IMR-90 (cell line): ENCODE measurements at regions not wholly inside any gene's neighbourhood (a gene's known extent, or its start where the extent isn't known, plus 50 kb on each side); places are given as distances from the start of the nearest gene placed in this dataset.

Source experiments
- ATAC-seq: fragments of 200-7000 bp; cut with Tn5 transposase; 2 replicates; pipeline ENCODE4 v1.9.1; 2020; ENCODE audit warnings: low read depth, mild to moderate bottlenecking, moderate library complexity
- BruUV-seq: library from RNA; stranded (reverse); fragments of 400-500 nt; replicated peaks from 2 replicates; lab custom pipeline; 2021; lab: Mats Ljungman, UMichigan
- CTCF ChIA-PET: fragments of 300-600 bp; formaldehyde crosslinking; extraction: SDS; loops from one replicate; lab custom pipeline; 2021; ENCODE audit warnings: antibody characterized with exemption; lab: Yijun Ruan, JAX
- POLR2A ChIA-PET: fragments of 300-600 bp; sonication (Branson Sonifier 250); formaldehyde crosslinking; loops from one replicate; lab custom pipeline; 2022; ENCODE audit warnings: antibody characterized with exemption; ENCODE audit not compliant: unreplicated experiment; lab: Charles Lee
- DNase-seq: peaks from one replicate; pipeline ENCODE4 v3.0.0; 2013
- H2AFZ ChIP-seq: replicated peaks from 2 replicates; pipeline ENCODE3; 2013; ENCODE audit warnings: low read length, mild to moderate bottlenecking; ENCODE audit not compliant: poor library complexity
- H2AK5ac ChIP-seq: 2 replicates; pipeline ENCODE4 v1.6.1; 2013; ENCODE audit warnings: low read depth, low read length, inconsistent platforms
- H2AK9ac ChIP-seq: replicated peaks from 2 replicates; pipeline ENCODE3; 2013; ENCODE audit warnings: mild to moderate bottlenecking, low read depth, low read length, moderate library complexity; ENCODE audit not compliant: poor library complexity
- H2BK120ac ChIP-seq: 2 replicates; pipeline ENCODE4 v1.6.1; 2013; ENCODE audit warnings: low read depth, low read length, inconsistent platforms
- H2BK15ac ChIP-seq: 3 replicates; pipeline ENCODE4 v1.6.1; 2013; ENCODE audit warnings: low read depth, low read length, inconsistent platforms
- H2BK20ac ChIP-seq: 2 replicates; pipeline ENCODE4 v1.6.1; 2013; ENCODE audit warnings: low read depth, mild to moderate bottlenecking, inconsistent platforms, low read length, moderate library complexity
- H2BK5ac ChIP-seq: 2 replicates; pipeline ENCODE4 v1.6.1; 2013; ENCODE audit warnings: mild to moderate bottlenecking, low read depth, low read length, inconsistent platforms; ENCODE audit not compliant: poor library complexity, severe bottlenecking
- H3K14ac ChIP-seq: replicated peaks from 2 replicates; pipeline ENCODE4 v1.6.1; 2013; ENCODE audit warnings: low read depth, low read length, inconsistent platforms
- H3K18ac ChIP-seq: 2 replicates; pipeline ENCODE4 v1.6.1; 2013; ENCODE audit warnings: low read depth, low read length, control low read depth
- H3K23ac ChIP-seq: 2 replicates; pipeline ENCODE4 v1.6.1; 2013; ENCODE audit warnings: low read depth, low read length, inconsistent platforms
- H3K27ac ChIP-seq: 2 replicates; pipeline ENCODE4 v1.5.1; 2013; ENCODE audit warnings: mild to moderate bottlenecking, control low read depth, low read length; ENCODE audit not compliant: insufficient read depth
- H3K27me3 ChIP-seq: 2 replicates; pipeline ENCODE4 v1.6.1; 2013; ENCODE audit warnings: low read length; ENCODE audit not compliant: control insufficient read depth, insufficient read depth
- H3K36me3 ChIP-seq: 2 replicates; pipeline ENCODE4 v1.6.1; 2013; ENCODE audit warnings: low read length, mixed read lengths; ENCODE audit not compliant: control insufficient read depth, insufficient read depth
- H3K4ac ChIP-seq: 2 replicates; pipeline ENCODE4 v1.6.1; 2013; ENCODE audit warnings: low read depth, low read length, inconsistent platforms
- H3K4me1 ChIP-seq: 2 replicates; pipeline ENCODE4 v1.6.1; 2013; ENCODE audit warnings: low read length, mixed read lengths; ENCODE audit not compliant: control insufficient read depth, insufficient read depth
- H3K4me2 ChIP-seq: 2 replicates; pipeline ENCODE4 v1.6.1; 2013; ENCODE audit warnings: low read depth, mild to moderate bottlenecking, control low read depth, low read length, moderate library complexity
- H3K4me3 ChIP-seq: 2 replicates; pipeline ENCODE4 v1.5.1; 2013; ENCODE audit warnings: low read depth, mild to moderate bottlenecking, control low read depth, low read length, moderate library complexity; ENCODE audit not compliant: insufficient read depth
- H3K56ac ChIP-seq: 2 replicates; pipeline ENCODE4 v1.6.1; 2013; ENCODE audit warnings: low read length, inconsistent platforms; ENCODE audit not compliant: insufficient read depth; ENCODE audit errors: extremely low read depth
- H3K79me1 ChIP-seq, 2 experiments: 2 replicates each; pipeline ENCODE4 v1.6.1; 2013; ENCODE audit warnings: low read length in 2 of 2, inconsistent platforms in 1 of 2, low read depth in 1 of 2
- H3K9ac ChIP-seq: 2 replicates; pipeline ENCODE4 v1.6.1; 2013; ENCODE audit warnings: low read depth, low read length, control low read depth
- H3K9me1 ChIP-seq: 2 replicates; pipeline ENCODE4 v1.6.1; 2013; ENCODE audit warnings: low read length, inconsistent platforms; ENCODE audit not compliant: insufficient read depth
- H3K9me3 ChIP-seq: 2 replicates; pipeline ENCODE4 v1.6.1; 2013; ENCODE audit warnings: low read length; ENCODE audit not compliant: control insufficient read depth, insufficient read depth
- H4K20me1 ChIP-seq: 2 replicates; pipeline ENCODE4 v1.6.1; 2013; ENCODE audit warnings: low read length, inconsistent platforms; ENCODE audit not compliant: insufficient read depth
- H4K5ac ChIP-seq: 2 replicates; pipeline ENCODE4 v1.6.1; 2013; ENCODE audit warnings: mild to moderate bottlenecking, low read depth, low read length, control low read depth
- H4K8ac ChIP-seq, 2 experiments: 2 replicates each; pipeline ENCODE4 v1.6.1; 2013; ENCODE audit warnings: low read depth in 2 of 2, low read length in 2 of 2, control low read depth in 1 of 2, inconsistent platforms in 1 of 2
- H4K91ac ChIP-seq: 2 replicates; pipeline ENCODE4 v1.6.1; 2013; ENCODE audit warnings: low read depth, low read length, inconsistent platforms; ENCODE audit not compliant: insufficient read depth
- CHD1 ChIP-seq: IDR thresholded peaks from 2 replicates; pipeline ENCODE4 v1.6.1; 2012; ENCODE audit warnings: low read depth, low read length, improper control_type of control experiment
- NFE2L2 ChIP-seq: fragments of 150-350 bp; IDR thresholded peaks from 2 replicates; pipeline ENCODE4 v1.6.1; 2016; ENCODE audit warnings: low read depth, mild to moderate bottlenecking, low read length
- WGBS, 2 experiments: methylation state at CpG; one replicate each; pipeline versions ENCODE4 v1.1.5 to v1.1.7; 2013; ENCODE audit warnings: missing lambda C conversion rate in 2 of 2; ENCODE audit not compliant: insufficient read length in 1 of 2; ENCODE audit errors: extremely low coverage in 2 of 2; 5-methylcytosine and 5-hydroxymethylcytosine counted together
- dilution Hi-C: fragments of 300-500 bp; cut with HindIII; formaldehyde crosslinking; loops from one replicate; pipeline ENCODE4 v1.14.3; 2018; ENCODE audit warnings: low sequenced_read_pairs; ENCODE audit not compliant: unreplicated experiment
- in situ Hi-C: fragments of 300-500 bp; cut with MboI; formaldehyde crosslinking; loops from 3 replicates; pipeline ENCODE4 v1.14.3; 2019; ENCODE audit warnings: low sequenced_read_pairs, inconsistent platforms, mixed read lengths
- intact Hi-C: fragments of 100-400 bp; cut with micrococcal nuclease; formaldehyde crosslinking; loops from 2 replicates; pipeline ENCODE4 v1.10.0; 2022
- TF ChIP-seq, protein P1 (sequence below): fragments of 150-350 bp; IDR thresholded peaks from 2 replicates; pipeline ENCODE4 v1.6.1; 2016; ENCODE audit warnings: low read depth, mild to moderate bottlenecking, low read length, moderate library complexity, borderline replicate concordance

- dilution Hi-C loops (no loop called here), in situ Hi-C loops (no loop called here), intact Hi-C loops (no loop called here)
- Histone ChIP-seq H4K20me1 (no peaks in the 10 kb centered on the region), H2AFZ (no peak overlapping the region), H3K14ac (no peak overlapping the region), H3K23ac (no peak overlapping the region), H3K36me3 (no peaks in the 10 kb centered on the region), H3K27me3 (no peaks in the 10 kb centered on the region), H3K4me1 (no peaks in the 10 kb centered on the region), H4K91ac (no peak overlapping the region), H2BK20ac (no peak overlapping the region), H4K5ac (no peak overlapping the region), H3K79me1 (no peaks in the 10 kb centered on the region), H3K56ac (no peak overlapping the region), H3K4ac (no peak overlapping the region), H2BK15ac (no peak overlapping the region), H2BK120ac (no peak overlapping the region), H2AK5ac (no peak overlapping the region), H2BK5ac (no peak overlapping the region), H4K8ac (no peak overlapping the region), H3K9ac (no peak overlapping the region), H3K9me1 (no peaks in the 10 kb centered on the region), H3K27ac (no peak overlapping the region), H3K9me3 (no peaks in the 10 kb centered on the region), H3K4me2 (no peak overlapping the region), H3K4me3 (no peak overlapping the region), H3K18ac (no peak overlapping the region), H2AK9ac (no peak overlapping the region)
- DNase-seq, result no peak
- CTCF ChIA-PET, result no interaction called here
- TF ChIP-seq CHD1, result no peak
- TF ChIP-seq, protein P1, sequence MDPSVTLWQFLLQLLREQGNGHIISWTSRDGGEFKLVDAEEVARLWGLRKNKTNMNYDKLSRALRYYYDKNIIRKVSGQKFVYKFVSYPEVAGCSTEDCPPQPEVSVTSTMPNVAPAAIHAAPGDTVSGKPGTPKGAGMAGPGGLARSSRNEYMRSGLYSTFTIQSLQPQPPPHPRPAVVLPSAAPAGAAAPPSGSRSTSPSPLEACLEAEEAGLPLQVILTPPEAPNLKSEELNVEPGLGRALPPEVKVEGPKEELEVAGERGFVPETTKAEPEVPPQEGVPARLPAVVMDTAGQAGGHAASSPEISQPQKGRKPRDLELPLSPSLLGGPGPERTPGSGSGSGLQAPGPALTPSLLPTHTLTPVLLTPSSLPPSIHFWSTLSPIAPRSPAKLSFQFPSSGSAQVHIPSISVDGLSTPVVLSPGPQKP, result no peak
- no peak for TF ChIP-seq NFE2L2
- POLR2A ChIA-PET, result no interaction called here
- ATAC-seq, result no peak
- WGBS, 2 experiments, result no CpG with 5 or more reads among the region's 2 CpGs
- BruUV-seq, result no TSS peak
Observed at GRCh38 chr4:163868445-163868844, 374.0 kb downstream of the TMA16 start.
